ENCODE measurements at regions not wholly inside any gene's neighbourhood (a gene's known extent, or its start where the extent isn't known, plus 50 kb on each side); places are given as distances from the start of the nearest gene placed in this dataset.
"Not testable (repeated sequence)": the region's sequence is repeated elsewhere in the genome, so short reads cannot be mapped to it uniquely, and the experiment has no call there.

DNA sequence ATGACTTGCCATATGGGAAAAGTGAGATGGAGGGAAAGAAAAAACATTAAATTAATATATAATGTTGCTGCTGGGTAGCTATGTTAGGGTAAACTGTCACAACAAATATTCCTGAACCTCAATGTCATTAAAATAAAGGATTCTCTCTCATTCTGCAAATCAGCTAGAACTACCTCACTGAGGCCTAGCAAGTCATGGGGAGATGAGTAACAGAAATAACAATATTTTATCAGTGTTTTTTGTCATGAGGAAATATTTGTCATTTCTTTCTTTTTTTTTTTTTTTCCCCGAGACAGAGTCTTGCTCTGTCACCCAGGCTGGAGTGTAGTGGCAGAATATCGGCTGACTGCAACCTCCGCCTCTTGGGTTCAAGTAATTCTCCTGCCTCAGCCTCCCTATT lies 1282.3 kb upstream of the NRXN1 start:
- Mint-ChIP-seq H3K9me3 (peaks cover 0 to 3% of the 10 kb centered on the region in 2 donors), H3K27me3 (no peaks in the 10 kb centered on the region), H3K4me3 (no peak overlapping the region), H3K27ac (no peak overlapping the region), H3K4me1 (ENCODE audit: low read depth in 2 of 2) (no peaks in the 10 kb centered on the region), H3K36me3 (ENCODE audit: insufficient read depth) (no peaks in the 10 kb centered on the region)
- DNase-seq (no peak), ATAC-seq (replicated peaks) (no peak)

DNA sequence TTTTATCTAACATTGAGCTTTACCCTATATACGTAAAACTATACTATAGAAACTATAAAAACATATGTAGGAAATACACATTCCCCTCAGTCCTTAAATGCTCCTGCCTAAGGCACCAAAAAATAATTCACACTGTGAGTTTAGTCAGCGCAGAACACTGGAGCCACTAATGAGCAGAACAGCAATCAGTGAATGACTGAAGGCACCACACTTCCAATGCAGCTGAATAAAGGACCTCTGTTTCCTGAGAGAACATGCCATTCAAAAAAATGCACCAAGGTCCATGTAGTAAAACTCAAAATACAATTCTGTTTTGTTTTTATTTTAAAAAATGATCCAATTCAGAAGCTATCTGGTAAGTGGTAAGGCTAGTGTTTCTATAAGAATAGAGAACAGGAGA lies 1280.6 kb upstream of the NRXN1 start:
- Mint-ChIP-seq H3K4me1 (ENCODE audit: low read depth in 2 of 2) (no peaks in the 10 kb centered on the region), H3K9me3 (peaks cover 0 to 3% of the 10 kb centered on the region in 2 donors), H3K27me3 (no peaks in the 10 kb centered on the region), H3K4me3 (no peak overlapping the region), H3K36me3 (ENCODE audit: insufficient read depth) (no peaks in the 10 kb centered on the region), H3K27ac (no peak overlapping the region)
- ATAC-seq (replicated peaks) (no peak), DNase-seq (no peak)

DNA sequence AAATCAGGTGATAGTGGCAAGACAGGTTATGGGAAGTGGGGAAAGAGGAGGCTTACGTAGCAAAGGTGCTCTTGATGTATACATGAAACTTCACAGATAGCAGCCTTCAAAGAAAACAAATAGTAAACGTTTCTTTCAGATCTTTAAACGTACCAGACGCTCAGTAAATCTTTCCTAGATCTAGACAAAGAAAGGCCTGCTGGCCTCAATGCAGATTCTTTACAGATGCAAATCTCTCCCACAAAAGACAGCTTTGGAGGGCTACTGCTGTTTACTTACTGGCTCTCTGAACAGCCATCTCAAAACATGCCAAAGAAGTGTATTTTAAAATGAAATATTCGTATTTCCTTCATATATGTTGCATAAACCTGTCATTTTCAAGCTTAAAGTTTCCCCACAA lies 1279.9 kb upstream of the NRXN1 start:
- no peak overlapping the region for H3K4me3 Mint-ChIP-seq

DNA sequence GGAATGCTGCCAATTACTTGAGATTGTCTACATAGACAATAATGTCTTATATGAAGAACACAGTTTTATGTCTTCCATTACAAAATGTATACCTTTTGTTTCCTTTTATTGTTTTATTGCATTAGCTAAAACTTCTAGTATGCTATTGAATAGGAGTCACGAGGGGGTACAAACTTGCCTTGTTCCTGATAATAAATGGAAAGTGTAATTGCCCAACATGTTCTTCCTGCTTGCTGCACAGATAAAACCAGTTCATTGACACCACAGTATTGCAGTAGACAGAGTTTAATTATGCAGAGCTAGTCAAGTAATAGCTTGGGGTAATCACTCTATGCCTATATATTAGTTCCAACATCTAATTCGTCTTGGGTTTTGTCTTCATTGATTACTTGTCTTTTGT lies 1276.2 kb upstream of the NRXN1 start:
- peaks cover 1 to 11% of the 10 kb centered on the region in 2 donors for H3K9me3 Mint-ChIP-seq
- H3K27me3 Mint-ChIP-seq, result no peaks in the 10 kb centered on the region
- no peak for DNase-seq
- no peaks in the 10 kb centered on the region for H3K36me3 Mint-ChIP-seq (ENCODE audit: insufficient read depth)
- no peak for ATAC-seq (replicated peaks)
- H3K4me3 Mint-ChIP-seq, result no peak overlapping the region
- H3K27ac Mint-ChIP-seq, result no peak overlapping the region
- no peaks in the 10 kb centered on the region for H3K4me1 Mint-ChIP-seq (ENCODE audit: low read depth in 2 of 2)

More for the DNA sequence above, 1279.9 kb upstream of the NRXN1 start:
- H3K9me3 Mint-ChIP-seq, result peaks cover 0 to 3% of the 10 kb centered on the region in 2 donors
- no peaks in the 10 kb centered on the region for H3K36me3 Mint-ChIP-seq (ENCODE audit: insufficient read depth)
- H3K27me3 Mint-ChIP-seq, result no peaks in the 10 kb centered on the region
- DNase-seq, result no peak
- no peak for ATAC-seq (replicated peaks)
- no peaks in the 10 kb centered on the region for H3K4me1 Mint-ChIP-seq (ENCODE audit: low read depth in 2 of 2)
- no peak overlapping the region for H3K27ac Mint-ChIP-seq

DNA sequence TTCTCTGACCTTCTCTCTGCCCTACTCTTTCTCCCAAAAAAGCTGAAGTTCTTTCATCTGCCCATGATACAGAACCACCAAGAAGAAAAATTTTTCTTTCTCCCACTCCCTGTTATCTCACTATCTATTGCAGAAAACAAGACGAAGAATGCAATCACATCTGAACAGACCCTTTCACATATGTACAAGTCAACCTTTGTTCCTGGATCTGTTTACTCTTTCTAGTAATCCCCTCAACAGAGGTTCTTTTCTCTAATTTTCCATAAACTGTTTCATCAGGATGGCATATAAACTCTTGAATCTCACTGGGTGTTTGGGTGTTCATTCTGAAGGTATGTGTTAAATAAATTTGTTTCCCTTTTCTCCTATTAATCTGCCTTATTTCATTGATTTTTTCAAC lies 1262.7 kb upstream of the NRXN1 start:
- ATAC-seq (replicated peaks), result no peak
- no peaks in the 10 kb centered on the region for H3K27me3 Mint-ChIP-seq
- H3K36me3 Mint-ChIP-seq (ENCODE audit: insufficient read depth), result no peaks in the 10 kb centered on the region
- H3K9me3 Mint-ChIP-seq, result no peaks in the 10 kb centered on the region
- no peak for DNase-seq
- H3K4me3 Mint-ChIP-seq, result no peak overlapping the region
- H3K27ac Mint-ChIP-seq, result no peak overlapping the region
- H3K4me1 Mint-ChIP-seq (ENCODE audit: low read depth in 2 of 2), result no peaks in the 10 kb centered on the region

DNA sequence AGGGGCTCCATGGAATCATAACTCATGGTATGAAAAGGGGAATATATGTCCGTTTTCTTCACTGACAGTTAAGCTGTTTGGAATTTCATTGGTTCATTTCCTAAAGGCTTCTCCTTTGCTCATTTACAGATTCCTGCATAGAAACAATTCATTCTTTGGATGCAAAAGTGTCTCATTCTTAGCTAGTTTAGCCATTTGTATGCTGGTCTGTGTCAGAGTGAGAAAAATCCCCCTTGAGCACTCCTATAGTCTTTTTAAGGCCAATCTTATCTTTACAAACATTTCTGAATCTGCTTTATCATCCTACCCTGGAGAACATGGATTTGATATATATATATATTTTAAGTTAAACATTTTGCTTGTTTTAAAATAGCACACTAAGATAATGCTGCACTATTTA lies 1260.9 kb upstream of the NRXN1 start:
- ATAC-seq (replicated peaks) (no peak), DNase-seq (no peak)
- Mint-ChIP-seq H3K27ac (no peak overlapping the region), H3K9me3 (peaks cover 0 to 4% of the 10 kb centered on the region in 2 donors), H3K4me3 (no peak overlapping the region), H3K27me3 (no peaks in the 10 kb centered on the region), H3K36me3 (ENCODE audit: insufficient read depth) (no peaks in the 10 kb centered on the region), H3K4me1 (ENCODE audit: low read depth in 2 of 2) (no peaks in the 10 kb centered on the region)

DNA sequence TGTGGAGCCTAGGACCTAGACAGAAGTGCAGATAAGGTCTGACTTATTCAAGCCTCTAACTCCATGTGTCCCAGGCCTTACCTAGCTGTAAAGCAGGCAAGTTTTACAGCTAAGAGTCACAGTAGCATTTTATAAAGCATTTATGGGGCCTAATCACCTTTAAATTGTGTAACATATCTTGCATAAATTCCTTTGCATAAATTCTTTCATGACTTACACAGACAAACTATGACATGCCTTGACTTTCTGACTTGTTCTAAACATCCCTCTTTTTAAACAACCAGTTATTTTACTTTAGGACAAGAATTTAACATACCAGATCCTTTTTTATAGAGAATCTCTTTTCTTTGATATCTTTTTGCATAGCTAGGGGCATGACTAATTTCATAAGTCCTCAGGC lies 1257.8 kb upstream of the NRXN1 start:
- Mint-ChIP-seq H3K9me3 (peaks cover 0 to 9% of the 10 kb centered on the region in 2 donors), H3K27ac (no peak overlapping the region), H3K4me1 (ENCODE audit: low read depth in 2 of 2) (no peaks in the 10 kb centered on the region), H3K4me3 (no peak overlapping the region), H3K27me3 (no peaks in the 10 kb centered on the region), H3K36me3 (ENCODE audit: insufficient read depth) (no peaks in the 10 kb centered on the region)
- no peak for DNase-seq
- ATAC-seq (replicated peaks), result no peak

DNA sequence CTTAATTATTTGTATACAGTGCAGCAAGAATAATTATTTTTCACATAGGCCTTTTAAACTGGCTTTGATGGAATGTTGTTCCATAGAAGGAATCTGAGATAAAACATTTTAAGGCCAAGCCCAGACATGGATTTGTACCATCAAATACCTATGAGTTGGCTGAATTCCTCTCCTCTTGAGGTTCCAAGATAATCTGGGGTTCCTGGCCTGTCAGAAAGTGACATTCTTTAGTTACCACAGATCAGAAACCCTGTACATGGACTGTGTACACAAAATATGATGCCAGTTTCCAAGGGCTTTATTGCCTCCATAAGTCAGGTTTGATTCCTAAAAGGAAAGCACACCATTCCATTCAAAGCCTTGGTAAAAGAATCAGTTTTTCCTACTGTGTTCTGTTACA lies 1256.7 kb upstream of the NRXN1 start:
- Mint-ChIP-seq H3K4me1 (ENCODE audit: low read depth in 2 of 2) (no peaks in the 10 kb centered on the region), H3K27me3 (no peaks in the 10 kb centered on the region), H3K36me3 (ENCODE audit: insufficient read depth) (no peaks in the 10 kb centered on the region), H3K4me3 (no peak overlapping the region), H3K9me3 (peaks cover 0 to 9% of the 10 kb centered on the region in 2 donors), H3K27ac (no peak overlapping the region)
- DNase-seq (no peak), ATAC-seq (replicated peaks) (no peak)

DNA sequence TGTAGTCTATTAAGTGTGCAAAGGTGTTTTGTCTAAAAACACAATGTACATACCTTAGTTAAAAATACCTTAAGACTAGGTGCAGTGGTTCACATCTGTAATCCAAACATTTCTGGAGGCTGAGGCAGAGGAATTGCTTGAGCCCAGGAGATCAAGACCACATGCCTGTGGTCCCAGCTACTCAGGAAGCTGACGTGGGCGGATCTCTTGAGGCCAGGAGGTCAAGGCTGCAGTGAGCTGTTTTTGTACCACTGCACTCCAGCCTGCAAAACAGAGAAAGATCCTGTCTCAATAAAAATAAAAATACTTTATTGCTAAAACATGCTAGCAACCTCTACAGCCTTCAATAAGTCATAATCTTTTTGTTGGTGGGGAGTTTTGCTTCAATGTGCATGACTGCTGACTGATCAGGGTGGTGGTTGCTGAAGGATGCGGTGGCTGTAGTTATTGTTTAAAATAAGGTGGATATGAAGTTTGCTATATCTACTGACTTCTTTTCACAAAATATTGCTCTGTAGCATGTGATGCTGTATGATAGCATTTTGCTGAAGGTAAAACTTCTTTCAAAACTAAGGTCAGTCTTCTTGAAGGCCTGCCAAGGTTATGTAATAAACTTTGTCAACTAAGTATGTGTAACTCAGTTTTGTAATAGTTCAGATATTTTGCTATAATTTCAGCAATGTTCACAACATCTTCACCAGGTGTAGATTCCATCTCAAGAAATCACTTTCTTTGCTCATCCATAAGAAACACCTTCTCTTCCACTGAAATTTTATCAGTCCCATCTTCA lies 1238.0 kb upstream of the NRXN1 start:
- no peaks in the 10 kb centered on the region for H3K27me3 Mint-ChIP-seq
- DNase-seq, result no peak

DNA sequence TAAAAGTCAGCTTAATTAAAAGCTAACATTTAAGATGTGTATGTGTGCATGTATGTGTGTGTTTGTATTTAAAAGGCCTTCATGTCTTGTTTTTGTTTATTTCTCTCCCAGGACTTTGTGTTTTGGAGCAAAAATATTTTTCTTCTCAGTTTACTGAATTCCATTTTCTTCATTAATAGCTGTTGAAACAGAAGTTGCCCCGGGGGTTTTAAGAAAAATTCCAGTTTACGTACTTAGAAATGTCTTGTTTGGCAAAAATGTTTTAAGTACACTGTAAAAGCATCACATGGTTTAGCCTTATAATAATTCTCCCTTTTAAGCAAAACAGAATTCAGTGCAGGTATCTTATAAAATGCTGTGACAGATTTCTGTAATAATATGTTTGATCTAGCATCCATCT lies 1233.0 kb upstream of the NRXN1 start:
- no peak overlapping the region for H3K27ac Mint-ChIP-seq
- H3K4me1 Mint-ChIP-seq (ENCODE audit: low read depth in 2 of 2), result no peaks in the 10 kb centered on the region
- no peak overlapping the region for H3K4me3 Mint-ChIP-seq
- peaks cover 0 to 14% of the 10 kb centered on the region in 2 donors for H3K9me3 Mint-ChIP-seq
- ATAC-seq (replicated peaks) (no peak), DNase-seq (no peak)
- H3K27me3 Mint-ChIP-seq, result no peaks in the 10 kb centered on the region
- no peaks in the 10 kb centered on the region for H3K36me3 Mint-ChIP-seq (ENCODE audit: insufficient read depth)

More for the DNA sequence above, 1238.0 kb upstream of the NRXN1 start:
- H3K36me3 Mint-ChIP-seq (ENCODE audit: insufficient read depth), result no peaks in the 10 kb centered on the region
- no peak overlapping the region for H3K27ac Mint-ChIP-seq
- no peak overlapping the region for H3K4me3 Mint-ChIP-seq
- H3K4me1 Mint-ChIP-seq (ENCODE audit: low read depth in 2 of 2), result no peaks in the 10 kb centered on the region
- no peak for ATAC-seq (replicated peaks)
- H3K9me3 Mint-ChIP-seq, result peaks cover 7 to 13% of the 10 kb centered on the region in 2 donors

DNA sequence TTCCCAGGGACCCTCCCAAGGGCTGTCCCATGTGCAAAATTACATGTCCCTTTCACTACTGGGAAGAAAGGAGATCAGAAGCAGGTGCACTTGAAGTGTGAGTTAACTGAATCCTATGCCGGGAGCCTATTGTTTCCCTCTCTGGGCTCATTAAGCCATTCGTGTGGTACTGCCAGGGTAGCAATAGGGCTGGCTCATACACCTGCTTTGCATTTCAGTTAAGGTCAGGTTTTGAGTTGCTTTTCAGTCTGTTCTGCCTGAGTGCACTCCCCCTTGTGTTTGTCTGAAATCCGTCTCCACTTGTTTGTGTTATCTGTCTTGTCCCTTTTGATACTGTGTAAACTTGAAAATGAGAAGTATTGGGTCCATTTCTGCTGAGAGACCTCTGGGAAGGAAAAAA lies 1232.6 kb upstream of the NRXN1 start:
- Mint-ChIP-seq H3K9me3 (peaks cover 0 to 14% of the 10 kb centered on the region in 2 donors), H3K4me3 (no peak overlapping the region), H3K27me3 (no peaks in the 10 kb centered on the region), H3K4me1 (ENCODE audit: low read depth in 2 of 2) (no peaks in the 10 kb centered on the region), H3K27ac (no peak overlapping the region), H3K36me3 (ENCODE audit: insufficient read depth) (no peaks in the 10 kb centered on the region)
- DNase-seq (no peak), ATAC-seq (replicated peaks) (no peak)

DNA sequence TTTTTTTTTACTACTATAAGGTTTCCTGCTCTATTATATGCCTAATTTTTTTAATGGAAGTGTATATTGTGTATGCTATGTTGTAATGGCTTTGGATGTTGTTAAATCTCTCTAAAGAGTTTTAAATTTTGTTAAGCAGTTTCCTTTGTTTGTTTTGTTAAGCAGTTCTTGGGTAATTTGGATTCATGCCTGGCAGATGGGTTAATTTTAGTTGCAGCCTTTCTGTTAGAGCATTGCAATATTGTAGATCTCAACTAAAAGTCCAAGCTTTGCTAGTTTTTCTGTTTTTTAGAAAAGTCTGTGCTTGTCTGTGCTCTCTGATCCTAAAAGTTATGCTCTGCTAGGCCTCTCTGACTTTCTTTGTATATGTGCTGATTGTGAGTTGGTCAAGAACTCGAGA lies 1229.0 kb upstream of the NRXN1 start:
- ATAC-seq (replicated peaks), result no peak
- Mint-ChIP-seq H3K27ac (no peak overlapping the region), H3K27me3 (no peaks in the 10 kb centered on the region), H3K36me3 (ENCODE audit: insufficient read depth) (no peaks in the 10 kb centered on the region), H3K4me1 (ENCODE audit: low read depth in 2 of 2) (no peaks in the 10 kb centered on the region), H3K4me3 (no peak overlapping the region), H3K9me3 (peaks cover 0 to 12% of the 10 kb centered on the region in 2 donors)
- DNase-seq, result no peak

DNA sequence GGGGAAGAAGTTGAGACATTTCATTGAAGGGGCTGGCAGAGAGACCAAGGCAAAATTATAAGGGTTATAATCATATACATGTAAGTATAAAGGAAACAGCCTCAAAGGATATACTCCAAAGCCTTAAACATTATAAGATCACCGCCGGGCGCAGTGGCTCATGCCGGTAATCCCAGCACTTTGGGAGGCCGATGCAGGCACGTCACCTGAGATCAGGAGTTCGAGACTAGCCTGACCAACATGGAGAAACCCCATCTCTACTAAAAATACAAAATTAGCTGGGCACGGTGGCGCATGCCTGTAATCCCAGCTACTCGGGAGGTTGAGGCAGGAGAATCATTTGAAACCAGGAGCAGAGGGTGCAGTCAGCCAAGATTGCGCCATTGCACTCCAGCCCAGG lies 1227.0 kb upstream of the NRXN1 start:
- not testable (repeated sequence) for H3K4me3 Mint-ChIP-seq; ATAC-seq (replicated peaks); H3K27me3 Mint-ChIP-seq; H3K4me1 Mint-ChIP-seq (ENCODE audit: low read depth in 2 of 2); DNase-seq; H3K36me3 Mint-ChIP-seq (ENCODE audit: insufficient read depth); H3K27ac Mint-ChIP-seq
- peaks cover 9 to 10% of the 10 kb centered on the region in 2 donors for H3K9me3 Mint-ChIP-seq

DNA sequence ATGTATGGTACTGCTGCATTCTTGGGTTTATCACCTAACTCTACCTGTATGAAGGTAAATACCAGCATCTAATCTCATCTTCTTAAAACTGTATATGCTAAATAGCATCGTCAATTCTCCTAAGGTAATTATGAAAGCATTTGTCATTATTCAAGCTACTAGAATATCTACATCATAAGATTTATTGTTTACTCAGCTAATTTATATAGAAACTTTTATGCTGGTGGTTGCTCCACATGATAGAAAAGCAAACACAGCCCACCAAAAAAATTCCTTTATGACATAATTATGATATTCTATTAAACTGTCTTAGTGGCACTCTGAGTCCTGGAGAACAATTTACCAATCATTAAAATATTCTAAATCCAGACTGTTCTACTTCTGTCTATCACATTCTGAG lies 1226.1 kb upstream of the NRXN1 start:
- H3K4me3 Mint-ChIP-seq, result no peak overlapping the region
- H3K36me3 Mint-ChIP-seq (ENCODE audit: insufficient read depth), result no peaks in the 10 kb centered on the region
- peaks cover 8 to 9% of the 10 kb centered on the region in 2 donors for H3K9me3 Mint-ChIP-seq

More for the DNA sequence above, 1226.1 kb upstream of the NRXN1 start:
- Mint-ChIP-seq H3K27me3 (no peaks in the 10 kb centered on the region), H3K4me1 (ENCODE audit: low read depth in 2 of 2) (no peaks in the 10 kb centered on the region), H3K27ac (no peak overlapping the region)
- DNase-seq (no peak), ATAC-seq (replicated peaks) (no peak)

All from effector memory CD8-positive, alpha-beta T cell (primary cell).